Left lobe of liver (tissue), 2 donors: ENCODE measurements at regions not wholly inside any gene's neighbourhood (a gene's known extent, or its start where the extent isn't known, plus 50 kb on each side); places are given as distances from the start of the nearest gene placed in this dataset.

Source experiments
- ATAC-seq: fragments of 200-7000 bp; cut with Tn5 transposase; one replicate; pipeline ENCODE4 v1.9.1; 2020; ENCODE audit warnings: mild to moderate bottlenecking, moderate library complexity
- DNase-seq: peaks from one replicate; pipeline ENCODE4 v3.0.0-alpha.2; 2020; ENCODE audit warnings: low spot score
- donor health status: DM: no; HTN: no; CAD: no; lungs with moderate emphysema.
- donor health status: DM: no; HTN: yes; CAD: no.

DNA sequence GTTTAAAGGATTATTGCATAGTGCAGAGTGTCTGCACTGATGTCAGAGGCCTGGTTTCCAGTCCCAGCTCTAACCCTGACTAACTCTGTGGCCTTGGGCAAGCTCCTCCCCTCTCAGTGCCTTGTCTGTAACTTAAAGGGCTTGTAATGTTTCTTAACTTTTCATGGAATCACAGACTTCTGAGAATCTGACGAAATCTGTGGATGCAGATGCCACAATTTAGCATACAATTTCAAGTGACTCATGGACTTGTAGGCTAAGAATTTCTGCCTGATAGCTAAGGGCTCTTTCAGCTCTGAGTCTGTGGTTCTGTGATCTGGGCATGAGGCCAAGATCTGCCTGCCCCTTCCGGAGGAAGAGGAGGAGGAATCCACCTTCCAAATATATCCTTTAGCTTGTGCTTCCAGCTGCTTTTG lies 236.9 kb downstream of the AR start:
- ATAC-seq (peak; percentile 48), DNase-seq (peak; percentile 47)

DNA sequence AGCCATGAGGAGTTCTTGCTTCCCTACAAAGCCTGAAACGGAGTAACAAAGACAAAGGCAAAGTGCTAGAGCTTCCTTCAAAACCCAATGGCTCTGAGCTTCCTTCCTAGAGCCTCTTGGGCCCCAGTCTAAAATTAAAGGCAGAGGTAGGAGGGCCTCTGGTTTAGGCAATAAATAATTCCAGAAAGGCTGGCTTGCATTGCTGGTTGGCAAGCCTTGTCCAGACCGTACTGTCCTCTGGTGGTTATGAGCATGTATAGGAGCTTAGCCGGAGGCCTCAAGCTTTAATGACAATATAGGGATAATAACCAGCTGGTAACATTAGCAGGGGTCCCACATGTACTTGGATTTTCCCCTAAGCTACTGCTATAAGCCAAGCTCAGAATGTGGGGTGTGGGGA lies 237.3 kb downstream of the AR start:
- ATAC-seq (peak; percentile 13), DNase-seq (no peak)

DNA sequence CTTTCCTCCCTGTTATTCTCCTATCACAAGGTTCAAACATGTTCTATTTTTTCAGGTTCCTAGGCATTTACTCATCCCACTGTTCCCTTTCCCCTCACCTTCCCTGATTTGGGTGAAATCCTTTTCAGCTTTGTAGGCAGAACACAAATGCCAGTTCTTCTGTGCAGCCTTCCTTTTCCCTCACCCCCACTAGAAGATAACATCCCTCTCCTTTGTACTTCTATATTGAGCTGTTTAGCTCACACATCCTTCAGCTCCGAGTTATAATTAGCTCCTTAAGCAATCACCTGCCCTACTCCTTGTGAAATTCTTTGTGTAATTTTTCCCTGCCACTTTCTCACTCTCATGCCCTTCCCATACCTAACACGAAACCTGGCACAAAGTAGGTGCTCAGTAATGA lies 240.9 kb downstream of the AR start:
- no peak for ATAC-seq
- DNase-seq = no peak

DNA sequence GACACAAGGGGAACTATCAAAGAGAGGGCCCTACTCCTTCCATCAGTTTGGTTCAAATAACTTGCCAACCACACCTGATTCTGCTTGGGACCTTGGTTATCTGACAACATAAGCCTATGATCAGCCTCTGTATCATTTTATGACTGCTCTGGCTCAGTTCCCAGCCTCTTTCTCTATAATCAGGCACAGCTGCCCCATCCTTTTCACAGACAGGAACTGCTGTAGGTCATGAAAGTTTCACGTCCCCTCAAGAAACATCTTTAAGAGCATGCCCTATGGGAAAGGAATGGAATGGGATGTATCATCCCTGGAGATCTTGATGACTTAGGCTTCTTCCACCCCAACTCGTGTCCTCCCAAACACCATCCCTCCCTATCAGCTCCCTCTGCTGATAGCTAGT lies 243.4 kb downstream of the AR start:
- ATAC-seq (no peak), DNase-seq (no peak)

DNA sequence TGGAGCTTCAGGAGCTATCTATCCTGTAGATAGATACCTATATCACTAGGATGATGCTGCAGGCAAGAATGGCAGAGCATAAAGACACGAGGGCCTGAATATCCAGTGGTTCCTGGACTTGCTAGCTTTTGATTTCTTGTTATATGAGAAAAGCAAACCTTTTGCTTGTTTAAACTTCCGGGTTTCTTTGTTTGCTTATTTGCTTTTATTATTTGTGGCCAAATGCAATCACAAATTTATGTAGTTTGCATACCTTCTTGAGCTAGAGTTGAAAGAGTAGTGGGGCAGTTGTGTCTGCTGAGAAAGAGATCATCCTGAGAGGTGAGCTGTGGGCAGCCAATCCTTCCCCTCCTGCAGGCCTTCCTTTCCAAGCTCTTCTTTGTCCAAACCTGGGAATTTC lies 245.7 kb downstream of the AR start:
- ATAC-seq (no peak), DNase-seq (no peak)
